ENCODE measurements at regions not wholly inside any gene's neighbourhood (a gene's known extent, or its start where the extent isn't known, plus 50 kb on each side); places are given as distances from the start of the nearest gene placed in this dataset.

- no peak for DNase-seq
These were observed 95.5 kb downstream of the FAM204A start for GRCh38 chr10:118246332-118247295.

GRCh38 chr10:118243907-118244306, 98.2 kb downstream of the FAM204A start:
- no peak for DNase-seq

- peak; percentile 7 for DNase-seq
These were observed 100.6 kb downstream of the FAM204A start for GRCh38 chr10:118241229-118242137.

- DNase-seq, result no peak
These were observed 102.9 kb downstream of the FAM204A start for GRCh38 chr10:118239236-118239630.

GRCh38 chr10:118238573-118239235, 103.4 kb downstream of the FAM204A start:
- DNase-seq, result no peak

- DNase-seq, result no peak
These were observed 104.2 kb downstream of the FAM204A start for GRCh38 chr10:118237930-118238329.

GRCh38 chr10:118234683-118235082, 107.4 kb downstream of the FAM204A start:
- no peak for DNase-seq

GRCh38 chr10:118220346-118220850, 121.7 kb downstream of the FAM204A start:
- no peak for DNase-seq

GRCh38 chr10:118218562-118218961, 123.6 kb downstream of the FAM204A start:
- no peak for DNase-seq

GRCh38 chr10:118216571-118217170, 125.5 kb downstream of the FAM204A start:
- no peak for DNase-seq

GRCh38 chr10:118216020-118216419, 126.1 kb downstream of the FAM204A start:
- no peak for DNase-seq

- no peak for DNase-seq
These were observed 127.3 kb downstream of the FAM204A start for GRCh38 chr10:118214776-118215175.

- no peak for DNase-seq
These were observed 128.7 kb downstream of the FAM204A start for GRCh38 chr10:118213436-118213835.

GRCh38 chr10:118210276-118210675, 131.8 kb downstream of the FAM204A start:
- no peak for DNase-seq

GRCh38 chr10:118209215-118209614, 132.9 kb downstream of the FAM204A start:
- DNase-seq, result no peak

GRCh38 chr10:118207470-118208007, 134.6 kb downstream of the FAM204A start:
- no peak for DNase-seq

- no peak for DNase-seq
These were observed 137.7 kb downstream of the FAM204A start for GRCh38 chr10:118204292-118204943.

- no peak for DNase-seq
These were observed 138.7 kb downstream of the FAM204A start for GRCh38 chr10:118203461-118203860.

GRCh38 chr10:118195729-118196128, 146.4 kb downstream of the FAM204A start:
- no peak for DNase-seq

GRCh38 chr10:118193642-118194041, 146.9 kb upstream of the RAB11FIP2 start:
- no peak for DNase-seq

- DNase-seq, result no peak
These were observed 134.3 kb upstream of the RAB11FIP2 start for GRCh38 chr10:118181021-118181420.
